Prostate gland (tissue), 2 donors: ENCODE measurements at regions not wholly inside any gene's neighbourhood (a gene's known extent, or its start where the extent isn't known, plus 50 kb on each side); places are given as distances from the start of the nearest gene placed in this dataset.

ENCODE experiments used
- POLR2AphosphoS5 ChIP-seq: sonication (generic); formaldehyde crosslinking; IDR thresholded peaks from one replicate; pipeline ENCODE4 v1.6.1; 2017; ENCODE audit warnings: antibody characterized with exemption
- TF ChIP-seq, protein P1 (sequence below), 4 experiments: fragments of 200-600 bp in 2 of 4; fragments of 450-650 bp in 2 of 4; sonication (generic) in 2 of 4; IDR thresholded peaks; 1 replicate in 3 of 4; 2 replicates in 1 of 4; pipeline ENCODE4 v1.5.1; 2016 to 2019; ENCODE audit warnings: antibody characterized with exemption in 4 of 4, mild to moderate bottlenecking in 2 of 4, moderate library complexity in 2 of 4

DNA sequence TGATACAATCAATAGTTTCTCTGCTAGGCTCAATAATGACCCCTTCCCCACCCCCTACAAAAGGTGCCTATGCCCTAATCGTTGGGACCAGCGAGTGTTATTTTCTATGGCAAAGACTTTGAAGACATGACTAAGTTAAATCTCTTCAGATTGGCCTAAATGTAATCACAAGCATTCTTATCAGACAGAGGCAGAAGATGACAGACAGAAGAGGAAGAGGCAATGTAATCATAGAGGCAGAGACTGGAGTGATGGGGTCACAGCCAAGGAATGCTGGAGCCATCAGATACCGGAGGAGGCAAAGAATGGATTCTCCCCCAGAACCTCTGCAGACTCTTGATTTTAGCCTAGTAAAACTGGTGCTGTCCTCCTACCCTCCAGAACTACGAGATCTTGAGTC, 159.3 kb downstream of the EDN1 start:
- TF ChIP-seq, protein P1, sequence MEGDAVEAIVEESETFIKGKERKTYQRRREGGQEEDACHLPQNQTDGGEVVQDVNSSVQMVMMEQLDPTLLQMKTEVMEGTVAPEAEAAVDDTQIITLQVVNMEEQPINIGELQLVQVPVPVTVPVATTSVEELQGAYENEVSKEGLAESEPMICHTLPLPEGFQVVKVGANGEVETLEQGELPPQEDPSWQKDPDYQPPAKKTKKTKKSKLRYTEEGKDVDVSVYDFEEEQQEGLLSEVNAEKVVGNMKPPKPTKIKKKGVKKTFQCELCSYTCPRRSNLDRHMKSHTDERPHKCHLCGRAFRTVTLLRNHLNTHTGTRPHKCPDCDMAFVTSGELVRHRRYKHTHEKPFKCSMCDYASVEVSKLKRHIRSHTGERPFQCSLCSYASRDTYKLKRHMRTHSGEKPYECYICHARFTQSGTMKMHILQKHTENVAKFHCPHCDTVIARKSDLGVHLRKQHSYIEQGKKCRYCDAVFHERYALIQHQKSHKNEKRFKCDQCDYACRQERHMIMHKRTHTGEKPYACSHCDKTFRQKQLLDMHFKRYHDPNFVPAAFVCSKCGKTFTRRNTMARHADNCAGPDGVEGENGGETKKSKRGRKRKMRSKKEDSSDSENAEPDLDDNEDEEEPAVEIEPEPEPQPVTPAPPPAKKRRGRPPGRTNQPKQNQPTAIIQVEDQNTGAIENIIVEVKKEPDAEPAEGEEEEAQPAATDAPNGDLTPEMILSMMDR (IDR thresholded peaks at IDR 0.05) = no peak
- no peak for TF ChIP-seq POLR2AphosphoS5
